Effector memory CD4-positive, alpha-beta T cell (primary cell): ENCODE measurements at regions not wholly inside any gene's neighbourhood (a gene's known extent, or its start where the extent isn't known, plus 50 kb on each side); places are given as distances from the start of the nearest gene placed in this dataset.
A peak's percentile ranks its signal among the peaks of the same experiment; 100 is the strongest.

ENCODE experiments used
- DNase-seq, 3 donors: peaks; one replicate each; pipeline ENCODE4 v3.0.0-alpha.2; 2020
- H3K27ac ChIP-seq: 2 replicates; pipeline ENCODE4 v1.7.0; 2013; ENCODE audit warnings: mild to moderate bottlenecking, low read length, moderate library complexity; ENCODE audit not compliant: insufficient read depth, poor library complexity, severe bottlenecking
- H3K27me3 ChIP-seq: replicated peaks from 2 replicates; pipeline ENCODE4 v1.7.0; 2013; ENCODE audit warnings: mild to moderate bottlenecking, low read length; ENCODE audit not compliant: insufficient read depth, control insufficient read depth, poor library complexity, severe bottlenecking
- H3K36me3 ChIP-seq: 2 replicates; pipeline ENCODE4 v1.7.0; 2013; ENCODE audit warnings: mild to moderate bottlenecking, low read length, moderate library complexity; ENCODE audit not compliant: control insufficient read depth, insufficient read depth
- H3K4me1 ChIP-seq: 2 replicates; pipeline ENCODE4 v1.7.0; 2013; ENCODE audit warnings: low read length, mild to moderate bottlenecking; ENCODE audit not compliant: control insufficient read depth, insufficient read depth, poor library complexity, severe bottlenecking
- H3K4me3 ChIP-seq: 2 replicates; pipeline ENCODE4 v1.7.0; 2013; ENCODE audit warnings: low read length, low read depth, mild to moderate bottlenecking; ENCODE audit not compliant: insufficient read depth, poor library complexity, severe bottlenecking
- H3K9me3 ChIP-seq: 2 replicates; pipeline ENCODE4 v1.7.0; 2013; ENCODE audit warnings: mild to moderate bottlenecking, low read length, moderate library complexity; ENCODE audit not compliant: control insufficient read depth

DNA sequence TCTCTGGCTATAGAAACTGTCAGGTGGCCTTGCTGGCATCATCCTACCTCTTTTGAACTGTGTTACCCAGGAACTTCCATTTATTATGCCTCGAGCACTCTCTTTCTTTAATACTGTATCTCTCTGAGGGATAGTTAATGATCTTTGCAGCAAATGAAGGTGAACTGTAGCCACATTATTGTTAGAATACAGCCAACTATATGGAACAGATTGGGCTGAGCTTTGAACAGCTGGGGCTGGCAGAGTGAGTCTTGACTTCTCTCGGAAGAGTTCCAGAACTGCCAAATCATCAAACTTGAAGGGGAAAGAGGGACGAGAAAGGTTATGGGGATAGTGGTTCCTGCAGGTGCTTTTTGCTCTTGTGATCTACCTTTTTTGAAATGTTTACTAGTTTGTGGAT is 237.7 kb downstream of the PRL start:
- no peak overlapping the region for H3K4me3 ChIP-seq
- no peak overlapping the region for H3K27ac ChIP-seq
- H3K27me3 ChIP-seq = no peaks in the 10 kb centered on the region
- H3K9me3 ChIP-seq = no peaks in the 10 kb centered on the region
- no peaks in the 10 kb centered on the region for H3K4me1 ChIP-seq
- H3K36me3 ChIP-seq = no peaks in the 10 kb centered on the region
- DNase-seq = no peak

DNA sequence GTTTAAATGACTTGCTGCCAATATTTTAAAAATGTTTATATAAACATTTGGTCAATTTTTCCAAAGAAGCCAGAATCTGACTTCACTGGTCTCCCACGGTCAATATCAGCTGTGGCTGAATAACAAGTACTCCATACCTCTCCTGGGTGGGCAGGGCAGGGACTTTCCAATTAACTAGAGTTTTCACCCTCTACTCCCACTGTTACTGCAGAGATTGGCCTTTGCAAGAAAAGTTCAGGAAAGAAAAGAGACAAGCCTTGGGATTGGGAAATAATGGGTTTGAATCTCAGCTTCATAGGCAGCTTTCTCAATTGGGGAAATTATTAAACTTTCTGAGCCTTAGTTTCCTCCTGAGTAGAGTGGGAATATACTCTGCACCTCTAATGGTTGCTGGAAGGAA is 236.9 kb downstream of the PRL start:
- Histone ChIP-seq H3K27me3 (no peaks in the 10 kb centered on the region), H3K4me1 (no peaks in the 10 kb centered on the region), H3K27ac (no peak overlapping the region), H3K36me3 (no peaks in the 10 kb centered on the region), H3K4me3 (no peak overlapping the region), H3K9me3 (no peaks in the 10 kb centered on the region)
- no peak for DNase-seq

DNA sequence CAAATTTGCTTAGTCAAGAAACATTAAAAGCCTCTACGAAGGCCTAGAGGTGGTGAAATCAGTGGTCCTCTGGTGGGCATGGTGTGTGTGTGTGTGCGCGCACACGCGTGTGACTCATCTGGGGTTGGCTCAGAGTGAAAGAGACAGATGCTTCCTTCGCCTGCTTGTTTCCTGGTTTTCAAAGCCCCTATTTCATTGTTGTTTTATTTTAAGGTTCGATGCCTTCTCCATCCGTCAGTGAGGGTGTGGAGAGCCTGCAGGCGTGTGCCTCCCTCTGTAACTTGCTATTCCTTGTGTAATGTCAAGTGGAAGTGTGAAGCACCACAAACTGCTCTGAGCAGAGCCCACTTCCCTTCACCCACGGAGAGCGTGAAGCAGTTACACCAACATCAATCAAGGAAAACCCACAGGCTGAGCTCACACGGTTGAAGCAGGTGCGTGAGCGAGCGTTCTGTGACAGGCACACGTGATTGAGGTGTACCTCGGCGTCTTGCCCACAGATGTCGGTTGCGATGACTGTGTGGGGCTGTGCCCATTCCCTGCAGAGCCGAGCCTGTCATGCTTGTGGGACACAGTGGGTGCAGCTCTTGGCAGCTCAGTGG is 233.9 kb downstream of the PRL start:
- H3K27ac ChIP-seq = no peak overlapping the region
- no peak overlapping the region for H3K4me3 ChIP-seq
- H3K4me1 ChIP-seq = no peaks in the 10 kb centered on the region
- peak in 1 of 3 donors; percentile 0 for DNase-seq
- no peaks in the 10 kb centered on the region for H3K36me3 ChIP-seq
- H3K9me3 ChIP-seq = no peaks in the 10 kb centered on the region
- no peaks in the 10 kb centered on the region for H3K27me3 ChIP-seq

DNA sequence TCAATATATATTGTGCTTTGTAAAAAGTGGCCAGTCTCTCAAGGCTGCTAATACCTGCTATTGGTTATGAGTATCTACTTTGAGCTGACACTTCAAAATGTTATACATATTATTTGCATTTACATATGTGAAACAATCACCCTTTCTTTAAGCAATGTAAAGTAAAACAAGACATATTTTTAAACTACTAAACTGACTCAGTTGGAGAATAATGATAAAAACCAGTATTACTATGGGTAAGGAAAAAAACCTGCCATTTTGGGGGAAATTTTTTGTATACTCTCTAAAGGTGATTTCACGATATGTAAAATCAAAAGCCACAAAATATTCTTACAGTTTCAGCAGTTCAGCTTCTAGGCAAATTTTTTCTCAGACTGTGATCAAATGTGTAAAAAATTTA is 232.3 kb downstream of the PRL start:
- DNase-seq = no peak
- Histone ChIP-seq H3K4me1 (no peaks in the 10 kb centered on the region), H3K27ac (no peak overlapping the region), H3K4me3 (no peak overlapping the region), H3K9me3 (no peaks in the 10 kb centered on the region), H3K27me3 (no peaks in the 10 kb centered on the region), H3K36me3 (no peaks in the 10 kb centered on the region)

DNA sequence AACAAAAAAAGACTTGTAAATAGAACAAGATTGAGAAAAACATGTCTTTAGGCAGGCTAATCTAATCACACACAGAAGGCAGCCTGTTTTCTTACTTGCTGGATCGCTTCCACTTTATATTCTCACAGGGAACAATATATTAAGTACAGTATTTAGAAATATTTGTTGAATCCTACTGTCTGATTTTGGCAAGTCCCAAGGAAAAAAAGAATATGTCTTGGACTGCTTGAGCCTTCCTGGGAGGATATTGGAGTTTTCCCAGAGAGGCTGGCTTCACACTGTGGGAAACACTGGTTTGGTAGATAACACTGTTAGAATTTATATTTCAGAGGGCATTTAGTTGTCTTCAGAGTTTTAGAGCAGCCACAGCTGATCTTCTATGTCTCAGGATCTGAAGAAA is 229.7 kb downstream of the PRL start:
- no peaks in the 10 kb centered on the region for H3K27me3 ChIP-seq
- no peaks in the 10 kb centered on the region for H3K36me3 ChIP-seq
- no peaks in the 10 kb centered on the region for H3K4me1 ChIP-seq
- no peak for DNase-seq
- no peak overlapping the region for H3K4me3 ChIP-seq
- no peaks in the 10 kb centered on the region for H3K9me3 ChIP-seq
- no peak overlapping the region for H3K27ac ChIP-seq

DNA sequence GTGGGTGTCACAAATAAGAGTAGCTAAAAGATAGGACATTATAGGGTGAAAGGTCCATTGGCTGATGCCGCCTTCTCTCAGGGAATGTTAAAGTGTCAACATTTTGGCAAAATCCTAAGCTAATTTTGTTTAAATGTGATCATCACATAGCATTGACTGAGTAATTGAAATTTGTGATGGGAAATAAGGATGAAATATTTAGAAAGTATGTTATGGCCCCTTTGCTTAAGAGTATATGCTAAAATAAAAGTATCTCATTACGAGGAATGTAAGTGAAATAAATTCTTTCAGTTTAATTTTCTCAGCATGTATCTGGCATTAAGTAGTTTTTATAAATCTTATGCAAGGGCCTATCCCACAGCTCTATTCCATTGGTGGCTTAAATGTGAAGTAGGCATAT is 229.2 kb downstream of the PRL start:
- H3K27me3 ChIP-seq = no peaks in the 10 kb centered on the region
- H3K9me3 ChIP-seq = no peaks in the 10 kb centered on the region
- no peak overlapping the region for H3K27ac ChIP-seq
- no peaks in the 10 kb centered on the region for H3K36me3 ChIP-seq
- no peaks in the 10 kb centered on the region for H3K4me1 ChIP-seq
- no peak for DNase-seq
- no peak overlapping the region for H3K4me3 ChIP-seq

DNA sequence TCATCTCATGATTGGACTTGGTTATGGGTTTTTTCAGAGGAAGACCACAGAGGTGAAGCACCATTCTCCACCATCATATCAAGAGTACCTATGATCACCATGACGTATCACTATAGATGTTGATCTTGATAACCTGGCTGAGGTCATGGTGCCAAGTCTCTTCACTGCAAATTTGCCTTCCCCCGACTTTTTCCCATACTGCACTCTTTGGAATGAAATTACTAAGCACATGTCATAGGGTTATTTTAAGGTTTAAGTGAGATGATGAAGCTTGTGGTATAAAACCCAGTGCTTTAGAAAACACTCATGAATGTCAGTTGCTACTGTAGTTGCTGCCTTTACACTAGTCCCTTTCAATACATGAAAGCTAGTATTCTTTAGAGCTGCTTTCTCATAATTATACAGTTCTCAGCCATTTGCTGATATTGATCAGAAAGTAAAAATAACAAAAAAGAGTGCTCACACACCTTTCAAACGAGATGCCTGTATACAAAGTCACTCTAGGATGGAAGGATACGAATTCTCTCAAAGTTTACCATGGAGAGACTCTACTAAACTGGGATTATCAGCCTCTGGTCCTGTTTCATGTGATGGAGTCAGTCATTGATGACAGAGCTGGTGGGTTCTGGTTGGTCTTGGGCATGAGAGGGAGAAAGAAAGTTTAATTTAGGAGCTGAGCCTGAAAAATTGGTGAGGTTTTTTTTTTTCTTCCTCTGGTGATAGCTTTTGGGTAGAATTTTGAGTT is 228.1 kb downstream of the PRL start:
- Histone ChIP-seq H3K27ac (no peak overlapping the region), H3K36me3 (no peaks in the 10 kb centered on the region), H3K27me3 (no peaks in the 10 kb centered on the region), H3K9me3 (no peaks in the 10 kb centered on the region), H3K4me1 (no peaks in the 10 kb centered on the region), H3K4me3 (no peak overlapping the region)
- no peak for DNase-seq

DNA sequence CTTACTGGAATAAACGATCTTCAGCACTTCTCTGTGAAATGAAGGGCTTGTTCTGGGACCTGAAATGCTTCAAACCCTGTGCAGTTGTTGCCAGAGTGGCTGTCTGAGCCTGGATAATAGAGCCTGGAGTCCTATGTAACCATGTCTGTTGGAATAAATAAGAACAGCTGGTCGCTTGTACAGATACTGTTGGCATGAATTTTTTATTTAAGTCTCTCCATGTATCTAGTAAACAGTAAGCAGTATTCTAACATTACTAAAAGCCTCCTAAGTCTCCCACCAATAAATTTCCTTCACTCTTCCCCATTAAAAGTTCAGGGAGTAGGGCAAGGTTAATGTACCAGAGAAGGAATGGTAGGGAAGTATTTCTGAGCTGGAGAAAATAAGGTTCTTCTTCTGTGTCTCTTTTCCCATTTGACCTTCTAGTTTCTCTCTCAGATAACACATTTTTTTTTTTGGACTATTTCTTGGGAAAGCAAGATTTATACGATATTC is 227.5 kb downstream of the PRL start:
- Histone ChIP-seq H3K4me1 (no peaks in the 10 kb centered on the region), H3K27me3 (no peaks in the 10 kb centered on the region), H3K9me3 (no peaks in the 10 kb centered on the region), H3K4me3 (no peak overlapping the region), H3K36me3 (no peaks in the 10 kb centered on the region), H3K27ac (no peak overlapping the region)
- no peak for DNase-seq

DNA sequence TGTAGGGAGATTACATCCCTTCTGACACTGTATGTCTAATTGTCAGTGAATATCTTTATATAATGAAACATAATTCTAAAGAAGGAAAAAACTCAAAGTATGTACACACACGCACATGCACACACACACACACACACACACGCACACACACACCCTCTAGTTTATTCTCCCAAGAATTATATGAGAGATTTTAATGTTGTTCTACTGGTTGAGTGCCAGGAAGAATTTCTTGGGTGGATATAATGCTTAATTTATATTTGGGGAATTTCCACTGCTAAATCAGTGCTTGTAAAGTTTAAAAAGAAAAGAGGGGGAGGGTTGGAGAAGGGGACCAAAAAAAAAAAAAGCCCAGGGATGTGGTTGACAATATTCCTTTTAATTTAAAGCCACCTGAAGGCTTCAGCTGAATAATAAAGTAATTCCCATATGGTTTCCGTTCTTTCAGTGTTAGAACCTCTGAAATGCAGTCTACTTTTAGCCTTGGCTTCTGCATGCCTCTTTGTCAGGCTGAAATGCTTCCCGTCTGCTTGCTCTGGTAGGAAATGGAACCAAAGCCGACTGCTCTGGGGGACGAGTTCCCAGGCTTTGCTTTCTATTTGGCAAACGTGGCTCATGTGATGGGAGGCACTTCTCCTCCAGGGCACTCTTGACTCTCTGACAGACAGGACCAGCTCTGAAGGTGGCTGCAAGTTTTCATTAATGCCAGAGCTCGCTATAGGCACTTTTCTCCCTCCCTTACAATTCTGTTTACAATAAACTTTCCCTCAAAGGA is 225.4 kb downstream of the PRL start:
- Histone ChIP-seq H3K4me3 (no peak overlapping the region), H3K27ac (no peak overlapping the region), H3K9me3 (no peaks in the 10 kb centered on the region), H3K36me3 (no peaks in the 10 kb centered on the region), H3K27me3 (no peaks in the 10 kb centered on the region), H3K4me1 (no peaks in the 10 kb centered on the region)
- DNase-seq = no peak

DNA sequence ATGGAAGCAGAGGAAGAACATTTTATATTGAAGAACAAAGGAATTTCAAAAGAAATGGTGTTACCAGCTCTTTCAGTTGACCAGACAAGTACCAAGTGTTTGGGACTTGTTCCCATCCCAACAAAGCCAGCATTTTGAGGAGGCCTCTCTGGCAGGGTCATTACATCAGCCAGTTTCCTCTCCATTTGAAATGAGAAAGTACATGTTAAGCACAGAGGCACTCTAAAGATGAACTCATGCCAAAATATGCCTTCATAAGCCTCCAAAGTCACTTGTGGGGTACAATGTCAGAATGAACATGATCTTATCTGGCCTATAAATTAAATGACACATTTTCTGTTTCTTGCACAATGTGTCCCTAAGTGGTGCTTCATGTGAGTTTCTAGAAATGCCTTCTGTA is 223.9 kb downstream of the PRL start:
- Histone ChIP-seq H3K9me3 (no peaks in the 10 kb centered on the region), H3K27me3 (no peaks in the 10 kb centered on the region), H3K4me3 (no peak overlapping the region), H3K36me3 (no peaks in the 10 kb centered on the region), H3K27ac (no peak overlapping the region), H3K4me1 (no peaks in the 10 kb centered on the region)
- DNase-seq = no peak
